Neural progenitor cell (in vitro differentiated cells): ENCODE measurements at regions not wholly inside any gene's neighbourhood (a gene's known extent, or its start where the extent isn't known, plus 50 kb on each side); places are given as distances from the start of the nearest gene placed in this dataset.

Source experiments
- DNase-seq: peaks from one replicate; pipeline ENCODE4 v3.0.0-alpha.2; 2016; ENCODE audit warnings: low spot score
- H2AFZ ChIP-seq: fragments of 200-600 bp; sonication (generic); replicated peaks from 2 replicates; pipeline ENCODE4 v1.6.1; 2016; ENCODE audit warnings: antibody characterized with exemption
- H3F3A ChIP-seq: fragments of 200-600 bp; sonication (generic); 2 replicates; pipeline ENCODE4 v1.6.1; 2016; ENCODE audit warnings: antibody characterized with exemption, low read depth
- H3K27ac ChIP-seq: fragments of 200-600 bp; sonication (generic); 2 replicates; pipeline ENCODE4 v1.5.1; 2016; ENCODE audit warnings: mild to moderate bottlenecking
- H3K27me3 ChIP-seq: fragments of 200-600 bp; sonication (generic); 2 replicates; pipeline ENCODE4 v1.6.1; 2016; ENCODE audit warnings: mild to moderate bottlenecking, moderate library complexity
- H3K36me3 ChIP-seq: fragments of 200-600 bp; sonication (generic); 2 replicates; pipeline ENCODE4 v1.5.1; 2016
- H3K4me1 ChIP-seq: fragments of 200-600 bp; sonication (generic); 2 replicates; pipeline ENCODE4 v1.6.1; 2016; ENCODE audit warnings: mixed run types
- H3K4me2 ChIP-seq: fragments of 200-600 bp; sonication (generic); 2 replicates; pipeline ENCODE4 v1.6.1; 2016
- H3K4me3 ChIP-seq: fragments of 200-600 bp; sonication (generic); 2 replicates; pipeline ENCODE4 v1.5.1; 2016
- H3K79me2 ChIP-seq: fragments of 200-600 bp; sonication (generic); 2 replicates; pipeline ENCODE4 v1.6.1; 2016; ENCODE audit warnings: low read depth
- H3K9ac ChIP-seq: fragments of 200-600 bp; sonication (generic); 2 replicates; pipeline ENCODE4 v1.6.1; 2016
- H3K9me3 ChIP-seq: fragments of 200-600 bp; sonication (generic); 2 replicates; pipeline ENCODE4 v1.5.1; 2016; ENCODE audit warnings: low read depth
- H4K20me1 ChIP-seq: fragments of 200-600 bp; sonication (generic); 2 replicates; pipeline ENCODE4 v1.6.1; 2016; ENCODE audit warnings: low read depth
- H3K27ac Mint-ChIP-seq: 3 replicates; pipeline ENCODE4 v1.8.0; 2021; ENCODE audit warnings: mixed read lengths
- H3K27me3 Mint-ChIP-seq: 2 replicates; pipeline ENCODE4 v1.8.0; 2022; ENCODE audit warnings: low read depth, mild to moderate bottlenecking, inconsistent platforms, moderate library complexity, mixed read lengths; ENCODE audit not compliant: insufficient read depth
- H3K36me3 Mint-ChIP-seq: 3 replicates; pipeline ENCODE4 v1.8.0; 2021; ENCODE audit warnings: mixed read lengths
- H3K4me1 Mint-ChIP-seq: 3 replicates; pipeline ENCODE4 v1.8.0; 2021; ENCODE audit warnings: mixed read lengths
- H3K4me3 Mint-ChIP-seq: 3 replicates; pipeline ENCODE4 v1.8.0; 2021; ENCODE audit warnings: mild to moderate bottlenecking, moderate library complexity, mixed read lengths
- H3K9me3 Mint-ChIP-seq: 3 replicates; pipeline ENCODE4 v1.8.0; 2020; ENCODE audit warnings: mixed read lengths
- EZH2 ChIP-seq: fragments of 200-600 bp; sonication (generic); IDR thresholded peaks from 2 replicates; pipeline ENCODE4 v1.6.1; 2017; ENCODE audit warnings: antibody characterized with exemption, mild to moderate bottlenecking, moderate library complexity
- EZH2phosphoT487 ChIP-seq: fragments of 200-600 bp; sonication (generic); IDR thresholded peaks from 2 replicates; pipeline ENCODE4 v1.6.1; 2017; ENCODE audit warnings: antibody characterized with exemption
- TF ChIP-seq, protein P1 (sequence below): fragments of 200-600 bp; sonication (generic); IDR thresholded peaks from 2 replicates; pipeline ENCODE4 v1.5.1; 2017; ENCODE audit warnings: antibody characterized with exemption, mild to moderate bottlenecking

GRCh38 chr7:25647872-25648271, 419.6 kb upstream of the NPVF start:
- H4K20me1 ChIP-seq: no peaks in the 10 kb centered on the region
- peaks cover 2% of the 10 kb centered on the region for H3K4me1 ChIP-seq
- no peaks in the 10 kb centered on the region for H3K36me3 ChIP-seq
- H3K4me2 ChIP-seq: no peak overlapping the region
- DNase-seq: no peak
- Mint-ChIP-seq H3K4me1 (peaks cover 13% of the 10 kb centered on the region), H3K27ac (no peak overlapping the region), H3K4me3 (no peak overlapping the region), H3K9me3 (no peaks in the 10 kb centered on the region), H3K36me3 (no peaks in the 10 kb centered on the region), H3K27me3 (no peaks in the 10 kb centered on the region)
- H2AFZ ChIP-seq: no peak overlapping the region
- TF ChIP-seq, protein P1, sequence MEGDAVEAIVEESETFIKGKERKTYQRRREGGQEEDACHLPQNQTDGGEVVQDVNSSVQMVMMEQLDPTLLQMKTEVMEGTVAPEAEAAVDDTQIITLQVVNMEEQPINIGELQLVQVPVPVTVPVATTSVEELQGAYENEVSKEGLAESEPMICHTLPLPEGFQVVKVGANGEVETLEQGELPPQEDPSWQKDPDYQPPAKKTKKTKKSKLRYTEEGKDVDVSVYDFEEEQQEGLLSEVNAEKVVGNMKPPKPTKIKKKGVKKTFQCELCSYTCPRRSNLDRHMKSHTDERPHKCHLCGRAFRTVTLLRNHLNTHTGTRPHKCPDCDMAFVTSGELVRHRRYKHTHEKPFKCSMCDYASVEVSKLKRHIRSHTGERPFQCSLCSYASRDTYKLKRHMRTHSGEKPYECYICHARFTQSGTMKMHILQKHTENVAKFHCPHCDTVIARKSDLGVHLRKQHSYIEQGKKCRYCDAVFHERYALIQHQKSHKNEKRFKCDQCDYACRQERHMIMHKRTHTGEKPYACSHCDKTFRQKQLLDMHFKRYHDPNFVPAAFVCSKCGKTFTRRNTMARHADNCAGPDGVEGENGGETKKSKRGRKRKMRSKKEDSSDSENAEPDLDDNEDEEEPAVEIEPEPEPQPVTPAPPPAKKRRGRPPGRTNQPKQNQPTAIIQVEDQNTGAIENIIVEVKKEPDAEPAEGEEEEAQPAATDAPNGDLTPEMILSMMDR: no peak
- TF ChIP-seq EZH2phosphoT487: no peak
- no peak for TF ChIP-seq EZH2
- no peak overlapping the region for H3K9ac ChIP-seq
- no peaks in the 10 kb centered on the region for H3K79me2 ChIP-seq
- H3F3A ChIP-seq: no peaks in the 10 kb centered on the region
- H3K27ac ChIP-seq: no peak overlapping the region
- no peaks in the 10 kb centered on the region for H3K27me3 ChIP-seq
- no peak overlapping the region for H3K4me3 ChIP-seq
- no peaks in the 10 kb centered on the region for H3K9me3 ChIP-seq

- Histone ChIP-seq H3K4me2 (no peak overlapping the region), H4K20me1 (no peaks in the 10 kb centered on the region), H2AFZ (no peak overlapping the region), H3F3A (no peaks in the 10 kb centered on the region), H3K27me3 (no peaks in the 10 kb centered on the region), H3K4me3 (no peak overlapping the region), H3K27ac (no peak overlapping the region), H3K9me3 (no peaks in the 10 kb centered on the region), H3K4me1 (peaks cover 9% of the 10 kb centered on the region), H3K9ac (no peak overlapping the region), H3K36me3 (no peaks in the 10 kb centered on the region), H3K79me2 (no peaks in the 10 kb centered on the region)
- no peaks in the 10 kb centered on the region for H3K36me3 Mint-ChIP-seq
- no peak for DNase-seq
- no peak overlapping the region for H3K4me3 Mint-ChIP-seq
- H3K4me1 Mint-ChIP-seq: peaks cover 19% of the 10 kb centered on the region
- no peaks in the 10 kb centered on the region for H3K9me3 Mint-ChIP-seq
- TF ChIP-seq, protein P1: no peak
- no peak for TF ChIP-seq EZH2phosphoT487
- no peak for TF ChIP-seq EZH2
- no peaks in the 10 kb centered on the region for H3K27me3 Mint-ChIP-seq
- H3K27ac Mint-ChIP-seq: no peak overlapping the region
Measured at GRCh38 chr7:25652366-25652765, 424.1 kb upstream of the NPVF start.

GRCh38 chr7:25653384-25653783, 425.1 kb upstream of the NPVF start:
- no peaks in the 10 kb centered on the region for H4K20me1 ChIP-seq
- peaks cover 19% of the 10 kb centered on the region for H3K4me1 Mint-ChIP-seq
- H3K4me3 ChIP-seq: no peak overlapping the region
- no peak overlapping the region for H2AFZ ChIP-seq
- H3K9me3 ChIP-seq: no peaks in the 10 kb centered on the region
- H3K79me2 ChIP-seq: no peaks in the 10 kb centered on the region
- H3K9ac ChIP-seq: no peak overlapping the region
- H3K27ac ChIP-seq: no peak overlapping the region
- DNase-seq: no peak
- H3K4me2 ChIP-seq: no peak overlapping the region
- H3K4me1 ChIP-seq: peaks cover 9% of the 10 kb centered on the region
- no peaks in the 10 kb centered on the region for H3K36me3 Mint-ChIP-seq
- H3K27me3 Mint-ChIP-seq: no peaks in the 10 kb centered on the region
- no peaks in the 10 kb centered on the region for H3F3A ChIP-seq
- no peaks in the 10 kb centered on the region for H3K9me3 Mint-ChIP-seq
- H3K36me3 ChIP-seq: no peaks in the 10 kb centered on the region
- no peak overlapping the region for H3K4me3 Mint-ChIP-seq
- no peaks in the 10 kb centered on the region for H3K27me3 ChIP-seq
- H3K27ac Mint-ChIP-seq: peak overlapping the region; percentile 54
- TF ChIP-seq, protein P1: no peak
- TF ChIP-seq EZH2phosphoT487: no peak
- no peak for TF ChIP-seq EZH2

DNA sequence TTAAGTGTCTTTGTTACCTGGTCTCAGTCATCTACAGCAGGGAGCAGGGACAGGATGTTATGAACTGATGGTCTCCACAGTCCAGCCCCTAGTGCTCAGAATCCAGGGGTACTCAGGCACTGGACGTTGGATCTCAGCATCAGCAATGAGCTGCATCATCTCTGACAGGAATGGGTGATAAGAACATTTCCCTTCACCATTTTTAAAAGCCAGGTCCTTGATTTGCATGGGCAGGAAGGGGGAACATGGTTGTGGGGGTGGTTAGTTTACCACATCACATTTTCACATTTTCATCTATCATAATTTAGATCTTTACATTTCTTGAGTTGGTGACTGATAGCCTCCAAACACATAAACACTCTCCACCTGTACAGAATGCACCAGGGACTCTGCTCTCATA, 427.8 kb upstream of the NPVF start:
- Histone ChIP-seq H3K27ac (no peak overlapping the region), H3K36me3 (no peaks in the 10 kb centered on the region), H2AFZ (no peak overlapping the region), H4K20me1 (no peaks in the 10 kb centered on the region), H3F3A (no peaks in the 10 kb centered on the region), H3K9ac (no peak overlapping the region), H3K27me3 (no peaks in the 10 kb centered on the region), H3K4me2 (no peak overlapping the region), H3K79me2 (no peaks in the 10 kb centered on the region), H3K9me3 (no peaks in the 10 kb centered on the region), H3K4me1 (peaks cover 9% of the 10 kb centered on the region), H3K4me3 (no peak overlapping the region)
- no peak overlapping the region for H3K27ac Mint-ChIP-seq
- H3K9me3 Mint-ChIP-seq: no peaks in the 10 kb centered on the region
- H3K27me3 Mint-ChIP-seq: no peaks in the 10 kb centered on the region
- TF ChIP-seq, protein P1: no peak
- no peak for TF ChIP-seq EZH2
- no peak for TF ChIP-seq EZH2phosphoT487
- H3K36me3 Mint-ChIP-seq: no peaks in the 10 kb centered on the region
- DNase-seq: no peak
- H3K4me3 Mint-ChIP-seq: no peak overlapping the region
- H3K4me1 Mint-ChIP-seq: peaks cover 31% of the 10 kb centered on the region
